ENCODE measurements at regions not wholly inside any gene's neighbourhood (a gene's known extent, or its start where the extent isn't known, plus 50 kb on each side); places are given as distances from the start of the nearest gene placed in this dataset.

DNA sequence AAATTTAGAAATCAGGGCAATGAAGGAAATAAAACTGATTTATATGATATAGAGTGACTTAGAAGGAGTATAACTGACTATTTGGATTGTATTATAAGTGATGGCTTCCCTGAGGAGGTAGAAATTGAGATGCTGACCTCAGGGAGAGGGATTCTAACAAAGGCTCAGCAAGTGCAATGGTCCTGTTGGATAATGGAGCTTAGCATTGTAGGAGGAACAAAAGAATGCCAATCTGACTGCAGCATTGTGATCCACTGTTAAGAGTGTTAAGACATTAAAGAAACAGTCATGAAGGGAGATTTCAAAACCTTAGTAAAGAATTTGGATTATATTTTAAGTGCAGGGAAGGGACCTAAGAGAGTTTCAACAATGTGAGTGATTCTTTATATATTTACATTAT is 158.4 kb upstream of the NAALADL2 start:
- no peak for DNase-seq
- Histone ChIP-seq H3K27ac (no peak overlapping the region), H3K27me3 (no peaks in the 10 kb centered on the region), H3K4me3 (no peak overlapping the region), H3K4me1 (no peaks in the 10 kb centered on the region), H3K9me3 (no peaks in the 10 kb centered on the region), H3K36me3 (replicated peaks in 1 of 2; ENCODE audit: insufficient read depth in 1 of 2, low read depth in 2 of 2) (no peaks in the 10 kb centered on the region)
- no peak for ATAC-seq
- intact Hi-C loops (cut with DNase I) = no loop called here
- TF ChIP-seq POLR2A (IDR thresholded peaks at IDR 0.05) = no peak
- TF ChIP-seq, protein P1, sequence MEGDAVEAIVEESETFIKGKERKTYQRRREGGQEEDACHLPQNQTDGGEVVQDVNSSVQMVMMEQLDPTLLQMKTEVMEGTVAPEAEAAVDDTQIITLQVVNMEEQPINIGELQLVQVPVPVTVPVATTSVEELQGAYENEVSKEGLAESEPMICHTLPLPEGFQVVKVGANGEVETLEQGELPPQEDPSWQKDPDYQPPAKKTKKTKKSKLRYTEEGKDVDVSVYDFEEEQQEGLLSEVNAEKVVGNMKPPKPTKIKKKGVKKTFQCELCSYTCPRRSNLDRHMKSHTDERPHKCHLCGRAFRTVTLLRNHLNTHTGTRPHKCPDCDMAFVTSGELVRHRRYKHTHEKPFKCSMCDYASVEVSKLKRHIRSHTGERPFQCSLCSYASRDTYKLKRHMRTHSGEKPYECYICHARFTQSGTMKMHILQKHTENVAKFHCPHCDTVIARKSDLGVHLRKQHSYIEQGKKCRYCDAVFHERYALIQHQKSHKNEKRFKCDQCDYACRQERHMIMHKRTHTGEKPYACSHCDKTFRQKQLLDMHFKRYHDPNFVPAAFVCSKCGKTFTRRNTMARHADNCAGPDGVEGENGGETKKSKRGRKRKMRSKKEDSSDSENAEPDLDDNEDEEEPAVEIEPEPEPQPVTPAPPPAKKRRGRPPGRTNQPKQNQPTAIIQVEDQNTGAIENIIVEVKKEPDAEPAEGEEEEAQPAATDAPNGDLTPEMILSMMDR (IDR thresholded peaks at IDR 0.05) = no peak

DNA sequence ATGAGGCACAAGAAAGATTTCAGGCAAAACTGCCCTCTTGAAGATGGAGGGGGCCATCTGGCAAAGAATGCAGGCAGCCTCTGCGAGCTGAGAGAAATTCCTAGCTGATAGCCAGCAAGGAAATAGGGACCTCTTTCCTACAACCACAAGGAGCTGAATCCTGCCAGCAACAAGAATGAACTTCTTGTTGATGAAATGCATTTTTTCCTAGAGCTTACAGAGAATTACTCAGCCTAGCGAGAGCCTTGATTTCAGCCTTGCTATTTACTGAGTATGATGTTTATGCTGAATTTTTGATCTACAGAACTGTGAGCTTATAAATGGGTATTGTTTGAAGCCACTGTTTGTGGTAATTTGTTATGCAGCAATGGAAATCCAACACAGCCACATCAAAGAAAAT is 148.5 kb upstream of the NAALADL2 start:
- no peaks in the 10 kb centered on the region for H3K36me3 ChIP-seq (replicated peaks in 1 of 2; ENCODE audit: insufficient read depth in 1 of 2, low read depth in 2 of 2)
- ATAC-seq (no peak), DNase-seq (no peak)
- H3K4me1 ChIP-seq = no peaks in the 10 kb centered on the region
- no peaks in the 10 kb centered on the region for H3K27me3 ChIP-seq
- TF ChIP-seq, protein P1 (IDR thresholded peaks at IDR 0.05) = no peak
- no peak for TF ChIP-seq POLR2A (IDR thresholded peaks at IDR 0.05)
- 69 to 81% methylated on average over 2 of the region's 2 CpGs for WGBS, 2 donors
- H3K9me3 ChIP-seq = no peaks in the 10 kb centered on the region
- H3K27ac ChIP-seq = no peak overlapping the region
- H3K4me3 ChIP-seq = no peak overlapping the region
- intact Hi-C loops (cut with DNase I) = no loop called here

DNA sequence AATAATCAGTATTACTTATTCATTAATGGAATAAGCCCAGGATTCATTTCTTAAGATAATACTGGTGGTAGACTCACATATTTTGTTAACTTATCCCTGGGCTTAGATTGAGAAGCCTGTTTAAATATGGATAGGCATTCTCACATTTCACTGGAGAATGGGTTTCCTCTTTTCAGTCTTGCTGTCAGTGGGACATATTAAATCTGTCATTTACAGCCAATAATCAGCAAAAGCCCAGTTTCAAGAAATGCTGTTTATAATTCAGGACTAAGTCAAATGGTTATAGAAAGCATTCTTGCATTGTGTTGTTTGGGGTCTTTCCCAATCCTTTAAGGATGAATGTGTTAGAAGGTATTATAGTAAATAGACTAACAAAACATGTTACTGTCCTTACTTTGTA is 143.7 kb upstream of the NAALADL2 start:
- no peak for TF ChIP-seq POLR2A (IDR thresholded peaks at IDR 0.05)
- TF ChIP-seq, protein P1 (IDR thresholded peaks at IDR 0.05) = no peak
- ATAC-seq = no peak
- Histone ChIP-seq H3K4me3 (no peak overlapping the region), H3K4me1 (no peaks in the 10 kb centered on the region), H3K27me3 (no peaks in the 10 kb centered on the region), H3K27ac (no peak overlapping the region), H3K36me3 (replicated peaks in 1 of 2; ENCODE audit: insufficient read depth in 1 of 2, low read depth in 2 of 2) (no peaks in the 10 kb centered on the region), H3K9me3 (no peaks in the 10 kb centered on the region)
- intact Hi-C loops (cut with DNase I) = no loop called here
- DNase-seq = no peak

DNA sequence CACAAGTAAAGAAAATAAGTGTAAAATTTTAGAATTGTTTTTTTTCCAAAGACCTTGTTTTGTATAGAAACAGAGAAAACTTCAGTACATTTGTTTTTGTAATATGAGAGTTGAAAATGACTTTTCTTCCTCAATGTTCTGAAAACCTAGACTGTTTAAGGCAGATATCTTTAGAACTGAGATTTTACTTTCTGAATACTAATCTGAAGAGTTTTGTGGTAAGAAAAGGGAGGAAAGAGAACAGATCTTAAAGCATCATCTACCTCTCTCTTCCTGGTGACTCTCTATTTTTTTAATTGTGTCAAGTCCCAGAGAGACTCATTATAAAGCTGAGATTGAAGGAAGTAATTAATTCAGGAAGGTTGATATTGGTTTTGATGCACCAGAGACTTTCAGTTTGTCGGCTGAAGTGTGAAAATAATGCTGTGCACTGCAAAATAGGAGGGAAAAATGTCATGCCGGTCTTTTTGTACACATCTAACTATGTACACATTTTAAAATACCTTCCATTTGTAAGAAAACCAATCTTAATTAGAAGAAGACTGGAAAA is 142.1 kb upstream of the NAALADL2 start:
- Histone ChIP-seq H3K27me3 (no peaks in the 10 kb centered on the region), H3K4me1 (no peaks in the 10 kb centered on the region), H3K36me3 (replicated peaks in 1 of 2; ENCODE audit: insufficient read depth in 1 of 2, low read depth in 2 of 2) (no peaks in the 10 kb centered on the region), H3K9me3 (no peaks in the 10 kb centered on the region), H3K27ac (no peak overlapping the region), H3K4me3 (no peak overlapping the region)
- no peak for ATAC-seq
- DNase-seq = no peak
- intact Hi-C loops (cut with DNase I) = no loop called here
- TF ChIP-seq, protein P1 (IDR thresholded peaks at IDR 0.05) = no peak
- TF ChIP-seq POLR2A (IDR thresholded peaks at IDR 0.05) = no peak
- WGBS, 2 donors = 78% methylated on average over 2 of the region's 2 CpGs

DNA sequence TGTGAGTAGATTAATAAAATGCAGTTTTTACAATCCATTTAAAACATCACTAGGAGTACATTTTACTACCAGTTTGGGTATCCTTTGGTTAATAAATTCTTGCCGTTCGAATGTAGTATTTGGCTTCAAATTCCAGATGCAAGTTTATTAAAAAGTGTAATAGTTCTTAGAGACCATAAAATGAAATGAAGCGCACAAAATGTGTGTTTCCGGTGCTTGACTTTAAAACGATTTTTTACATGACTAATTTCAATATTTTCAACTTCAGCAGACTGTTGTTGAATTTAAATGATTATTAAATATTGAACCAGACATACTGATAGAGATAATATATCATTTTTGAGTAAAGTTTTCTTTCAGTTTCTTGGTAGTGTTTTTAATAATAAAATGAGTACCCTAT is 138.4 kb upstream of the NAALADL2 start:
- Histone ChIP-seq H3K27me3 (no peaks in the 10 kb centered on the region), H3K4me1 (no peaks in the 10 kb centered on the region), H3K9me3 (no peaks in the 10 kb centered on the region), H3K27ac (no peak overlapping the region), H3K36me3 (replicated peaks in 1 of 2; ENCODE audit: insufficient read depth in 1 of 2, low read depth in 2 of 2) (no peaks in the 10 kb centered on the region), H3K4me3 (no peak overlapping the region)
- DNase-seq (no peak), ATAC-seq (no peak)
- 72 to 73% methylated on average over 5 of the region's 5 CpGs for WGBS, 2 donors
- TF ChIP-seq, protein P1 (IDR thresholded peaks at IDR 0.05) = no peak
- TF ChIP-seq POLR2A (IDR thresholded peaks at IDR 0.05) = no peak
- intact Hi-C loops (cut with DNase I) = no loop called here

Measured in body of pancreas (tissue), 4 donors.